GM21528 (cell line): ENCODE measurements at regions not wholly inside any gene's neighbourhood (a gene's known extent, or its start where the extent isn't known, plus 50 kb on each side); places are given as distances from the start of the nearest gene placed in this dataset.

Experiments
- ATAC-seq: cut with Tn5 transposase; IDR thresholded peaks from one replicate; pipeline ENCODE4 v1.9.1; 2021; ENCODE audit warnings: mild to moderate bottlenecking, moderate library complexity; ENCODE audit not compliant: unreplicated experiment, low FRiP score

DNA sequence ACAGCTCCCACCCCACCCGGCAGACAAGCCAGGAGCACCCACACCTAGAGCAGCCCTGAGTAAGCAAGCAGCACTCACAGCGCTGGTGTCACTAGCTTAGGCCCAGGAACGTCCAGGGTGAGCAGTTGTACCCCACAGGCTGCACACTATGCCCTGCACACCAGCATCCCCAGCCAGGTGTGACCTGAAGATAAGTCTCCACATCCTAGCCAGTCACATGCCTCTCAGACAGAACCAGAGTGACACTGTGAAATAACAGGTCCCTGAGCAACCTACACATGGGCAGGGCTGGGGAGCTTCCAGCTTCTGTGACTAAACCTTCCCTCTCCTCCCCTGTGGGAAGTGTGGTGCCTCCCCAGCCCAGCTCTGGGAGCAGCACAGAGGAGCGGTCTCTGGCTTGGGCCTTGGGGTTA is 253.6 kb downstream of the UACA start:
- no peak for ATAC-seq

DNA sequence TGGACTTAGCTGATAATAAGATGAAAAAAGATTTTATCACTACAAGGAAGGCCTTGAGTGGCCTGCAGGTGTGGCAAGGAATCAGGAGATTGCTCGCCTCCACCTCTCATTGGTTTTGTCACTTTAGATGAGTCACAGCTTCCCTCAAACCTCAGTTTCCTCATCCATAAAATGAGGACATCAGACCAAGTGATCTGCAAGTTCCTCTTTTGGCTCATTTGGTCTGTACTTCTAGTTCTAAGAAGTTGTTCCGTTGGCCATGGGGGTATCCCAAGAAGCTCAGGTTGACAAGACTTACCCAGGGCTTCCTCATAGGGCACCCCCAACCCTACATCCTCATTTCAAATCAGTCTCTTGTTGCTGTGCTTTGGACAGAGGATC is 254.1 kb downstream of the UACA start:
- no peak for ATAC-seq

DNA sequence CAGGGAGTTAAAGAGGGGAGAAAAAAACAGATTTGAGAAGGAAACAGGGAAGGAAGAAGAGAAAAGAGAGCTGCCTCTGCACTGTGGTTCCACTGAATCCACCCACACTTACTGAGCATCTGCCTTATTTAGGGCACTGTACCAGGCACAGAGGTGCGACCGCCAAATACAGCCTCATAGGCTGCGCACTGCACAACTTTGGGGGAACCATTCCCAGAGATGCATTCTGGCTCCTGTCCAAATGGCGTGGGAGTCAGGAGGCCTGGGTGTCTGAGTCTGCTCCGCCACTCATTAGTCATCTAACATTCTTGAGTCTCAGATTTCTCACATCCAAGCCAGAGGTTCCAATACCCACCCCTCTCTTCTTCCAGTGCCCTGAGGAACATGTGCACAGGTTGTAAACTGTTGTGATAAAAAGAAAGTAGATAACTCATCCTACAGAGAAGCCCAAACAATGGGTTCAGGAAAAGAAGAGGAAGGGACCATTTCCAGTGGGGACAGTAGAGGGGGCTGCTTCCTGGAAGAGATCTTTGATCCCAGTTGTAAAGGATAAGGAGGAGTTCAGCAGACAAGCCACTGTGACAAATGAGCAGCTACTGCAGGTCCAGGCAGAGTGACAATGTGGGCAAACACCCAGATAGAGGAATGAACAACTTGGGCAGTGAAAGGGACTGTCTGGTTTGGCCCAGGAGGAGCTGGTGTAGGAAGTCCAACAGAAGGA is 254.6 kb downstream of the UACA start:
- ATAC-seq = no peak

DNA sequence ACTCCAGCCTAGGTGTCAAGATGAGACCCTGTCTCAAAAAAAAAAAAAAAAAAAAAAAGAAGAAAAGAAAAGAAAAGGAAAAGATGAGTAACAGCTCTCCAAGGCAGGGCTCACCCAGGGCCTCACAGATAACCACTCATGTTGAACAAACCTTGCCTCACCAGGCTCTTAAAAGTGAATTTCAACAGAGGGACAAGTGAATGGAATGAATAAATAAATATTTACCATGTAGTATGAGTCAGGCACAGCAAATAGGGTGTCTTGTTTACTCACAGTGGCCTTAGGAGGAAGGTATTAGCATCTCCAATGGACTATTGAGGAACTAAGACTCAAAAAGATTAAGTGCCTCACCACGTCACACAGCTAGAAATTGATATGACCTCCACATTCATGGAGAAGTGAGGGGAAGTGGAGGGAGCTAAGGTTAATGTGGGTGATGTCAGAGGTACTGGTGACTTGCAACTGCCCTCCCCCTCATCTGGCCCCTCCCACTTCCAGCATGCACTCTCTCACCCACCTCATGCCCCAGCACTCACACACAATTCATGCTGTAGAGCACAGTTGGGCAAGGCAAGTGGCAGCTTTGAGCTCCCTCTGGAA is 255.5 kb downstream of the UACA start:
- ATAC-seq = no peak

DNA sequence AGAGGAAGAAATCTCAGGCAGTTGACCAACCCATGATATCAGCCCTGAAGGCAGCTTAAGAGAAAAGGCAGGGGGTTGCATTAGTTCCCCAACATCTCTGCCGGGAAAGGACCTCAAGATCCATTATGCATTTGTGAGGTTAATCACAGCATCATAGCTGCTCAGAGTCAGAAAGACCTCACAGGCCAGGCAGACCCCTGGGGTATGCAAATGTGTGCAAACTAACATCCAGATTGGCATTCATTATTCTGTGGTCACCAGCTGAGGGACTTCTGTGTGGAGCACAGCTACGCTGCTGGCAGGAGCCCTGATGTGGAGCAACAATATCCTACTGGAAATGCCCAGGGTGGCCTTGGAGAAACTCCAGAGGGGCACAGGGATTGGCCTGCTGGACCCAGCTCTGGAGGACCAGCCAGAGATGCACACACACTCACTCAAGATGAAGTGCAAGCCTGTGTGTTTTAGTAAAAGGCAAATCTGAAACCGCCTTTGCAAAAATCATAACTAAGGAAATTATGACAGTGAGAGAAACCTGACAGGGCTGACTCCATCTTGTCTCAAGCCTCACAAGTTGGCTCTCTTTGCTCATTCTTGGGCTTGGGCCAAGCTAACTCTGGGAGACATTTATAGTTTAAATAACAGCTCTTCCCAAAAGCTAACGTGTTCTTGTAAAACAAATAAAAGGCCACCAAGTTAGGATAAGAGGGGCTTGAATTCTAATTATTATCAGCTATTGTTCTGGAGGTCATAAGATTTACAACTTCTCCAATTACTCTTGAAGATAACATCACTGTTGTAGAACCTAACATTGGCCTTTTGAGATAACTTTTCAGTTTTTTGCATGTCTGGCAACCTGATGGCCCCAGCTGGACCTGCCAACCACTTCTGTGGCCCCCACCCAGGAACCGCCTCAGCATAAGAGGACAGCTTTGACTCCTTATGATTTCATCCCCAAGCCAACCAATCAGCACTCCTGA is 257.1 kb downstream of the UACA start:
- no peak for ATAC-seq

DNA sequence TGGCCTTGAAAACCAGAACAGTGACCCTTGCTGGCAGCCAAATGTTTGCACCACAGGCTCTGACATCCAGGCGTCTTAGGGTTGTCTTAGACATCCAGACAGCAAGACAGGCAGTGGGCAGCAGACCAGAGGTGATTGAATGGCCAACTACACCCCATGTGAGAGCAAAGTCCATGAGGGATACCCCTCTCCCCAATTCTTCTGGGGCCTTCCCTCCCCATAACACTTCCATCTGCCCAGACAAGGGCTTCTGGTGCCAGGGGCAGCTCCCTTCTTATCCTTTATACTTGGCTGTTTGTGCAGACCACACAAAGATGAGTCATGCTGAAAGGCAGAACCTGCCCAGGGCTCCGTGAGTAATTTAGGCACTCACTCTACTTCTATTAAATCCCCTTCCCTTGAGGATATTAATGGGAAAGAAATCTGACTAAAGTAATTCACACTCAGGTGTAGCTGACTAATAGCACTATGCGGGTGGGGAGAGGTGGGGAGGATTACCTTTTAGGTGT is 257.9 kb downstream of the UACA start:
- ATAC-seq = no peak

DNA sequence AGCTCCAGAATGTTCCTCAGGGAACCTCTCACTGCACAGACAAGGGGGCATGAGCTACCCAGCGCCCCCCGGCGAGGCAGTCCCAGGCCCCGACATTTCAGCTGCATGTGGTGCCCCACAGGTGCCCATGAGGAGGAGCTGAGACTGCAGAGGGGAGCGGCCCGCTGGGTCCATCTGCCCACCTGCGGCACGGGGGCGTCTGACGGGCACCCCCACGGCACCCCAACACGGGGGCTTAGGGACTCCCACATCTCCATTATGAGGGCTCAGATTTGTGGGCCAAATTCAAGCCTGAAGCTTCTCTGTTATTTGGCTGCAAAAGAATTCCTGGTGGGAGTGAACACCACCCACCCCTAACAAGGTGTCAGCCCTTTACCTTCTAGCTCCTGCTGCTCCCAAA is 258.4 kb downstream of the UACA start:
- no peak for ATAC-seq

DNA sequence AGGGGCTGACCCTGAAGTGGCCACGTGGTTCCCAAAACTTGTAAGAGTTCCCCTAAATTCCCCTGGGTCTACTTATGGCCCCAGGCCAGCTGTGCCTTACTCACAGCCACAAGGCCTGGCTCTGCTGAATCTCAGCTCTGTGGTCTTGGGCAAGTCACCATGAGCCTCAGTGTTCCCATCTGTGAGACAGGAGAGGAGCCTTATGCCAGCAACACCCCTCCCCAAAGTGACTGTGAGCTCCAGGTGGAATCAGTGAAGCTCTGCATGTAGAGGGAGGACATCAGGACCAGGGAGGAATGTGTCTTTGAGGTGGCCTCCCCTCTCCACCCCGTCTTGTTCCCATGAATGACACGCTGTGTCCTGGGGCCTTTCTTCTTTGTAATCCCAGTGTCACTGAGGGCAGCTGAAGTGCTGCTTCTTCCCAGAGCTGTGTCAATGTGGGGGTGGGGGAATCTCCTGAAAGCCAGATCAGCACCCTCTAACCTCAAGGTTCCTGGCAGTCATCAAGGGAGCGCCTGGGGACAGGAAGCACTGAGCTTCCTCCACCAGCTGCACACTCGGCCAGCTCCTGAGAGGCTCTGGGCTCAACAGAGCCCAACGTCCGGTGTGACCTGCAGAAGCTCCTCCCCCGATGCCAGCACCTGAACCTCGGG is 258.9 kb downstream of the UACA start:
- ATAC-seq = peak; percentile 50

DNA sequence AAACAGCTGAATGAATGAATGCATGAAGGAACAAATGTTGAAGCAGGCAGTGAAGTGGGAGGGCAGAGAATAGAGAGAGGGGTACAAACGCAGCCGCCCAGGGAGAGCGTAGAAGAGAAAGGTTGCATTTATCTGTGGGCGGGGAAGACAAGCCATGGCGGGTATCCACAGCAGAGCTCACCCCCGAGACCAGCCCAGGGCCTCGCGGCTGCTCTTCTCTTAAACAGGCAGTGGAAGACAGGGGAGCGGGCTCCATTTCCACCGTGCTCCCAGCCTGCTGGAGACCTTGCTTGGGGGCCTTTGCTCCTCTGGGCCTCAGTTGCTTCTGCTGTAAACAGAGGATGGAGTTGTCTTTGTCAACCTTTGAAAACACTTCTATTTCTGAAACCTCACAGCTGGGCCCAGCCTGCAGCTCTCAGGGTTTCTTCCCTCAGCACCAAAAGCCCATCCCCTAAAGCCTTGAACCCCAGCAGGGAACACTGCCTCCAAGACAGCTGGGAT is 259.5 kb downstream of the UACA start:
- no peak for ATAC-seq

DNA sequence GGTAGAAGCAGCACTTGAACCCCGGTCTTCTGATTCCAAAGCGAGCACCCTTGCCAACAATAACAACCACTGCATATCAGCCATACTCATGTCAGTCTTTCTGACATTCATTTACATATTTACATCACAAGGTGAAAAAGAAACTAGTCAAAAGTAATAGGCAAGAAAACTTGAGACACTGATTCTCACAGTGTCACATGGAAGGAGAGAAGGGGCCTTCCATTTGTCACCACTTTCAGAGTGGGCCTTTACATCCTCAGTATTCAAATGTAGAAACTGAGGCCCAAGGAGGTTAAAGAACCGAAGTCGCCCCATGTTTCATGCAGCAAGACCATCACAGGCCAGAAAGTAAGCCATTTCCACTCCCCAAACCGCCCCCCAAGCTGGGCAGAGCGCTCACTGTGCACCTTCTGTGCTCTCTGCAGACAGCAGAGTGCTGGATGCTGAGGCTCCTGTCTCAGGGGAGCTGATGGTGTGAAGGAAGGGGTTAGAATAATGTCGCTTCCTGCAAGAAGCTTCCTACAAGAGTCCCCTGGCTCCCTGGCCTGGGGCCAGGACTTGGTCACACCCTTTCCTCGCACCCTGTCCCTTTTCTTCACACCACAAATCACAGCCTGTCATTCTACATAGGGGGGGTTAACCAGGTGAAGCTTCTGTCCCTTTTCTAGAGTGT is 260.1 kb downstream of the UACA start:
- ATAC-seq = peak; percentile 42

DNA sequence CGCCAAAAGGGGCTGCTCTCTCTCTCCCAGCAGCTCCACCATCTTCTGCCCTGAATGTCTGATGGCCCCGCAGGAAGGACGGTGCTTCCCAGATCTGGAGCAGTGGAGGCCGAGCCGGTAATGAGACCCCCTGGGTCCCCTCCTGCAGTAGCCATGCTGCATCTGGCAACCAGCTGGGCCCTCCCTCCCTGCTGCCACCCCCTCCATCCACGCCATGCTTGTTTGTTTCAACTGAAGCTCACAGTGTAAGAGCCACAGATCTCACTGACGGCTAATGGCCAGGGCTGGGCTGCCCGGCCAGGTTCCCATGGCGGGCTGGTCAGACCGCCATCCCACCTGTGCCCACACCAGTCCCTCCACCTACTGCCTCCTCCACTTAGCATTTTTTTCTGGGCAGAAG is 260.8 kb downstream of the UACA start:
- ATAC-seq = no peak

DNA sequence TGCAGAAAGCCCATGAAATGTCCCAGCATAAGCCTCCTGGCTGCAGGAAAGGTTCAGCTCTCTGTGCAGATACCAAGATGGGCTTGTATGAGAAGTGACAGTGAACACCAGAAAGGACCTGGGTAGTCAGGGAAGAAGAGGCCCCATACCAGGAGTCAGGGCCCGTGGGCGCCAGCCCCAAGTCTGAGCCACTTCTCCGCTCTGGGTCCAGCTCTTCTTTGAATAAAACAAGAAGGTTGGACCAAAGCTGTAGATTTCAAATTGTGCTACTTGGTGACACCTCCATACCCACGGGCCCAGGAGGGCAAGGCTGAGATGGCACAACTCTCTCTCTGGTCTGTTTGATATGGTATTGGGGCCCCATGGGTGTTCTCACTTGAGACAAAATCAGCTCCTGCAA is 261.5 kb downstream of the UACA start:
- no peak for ATAC-seq

DNA sequence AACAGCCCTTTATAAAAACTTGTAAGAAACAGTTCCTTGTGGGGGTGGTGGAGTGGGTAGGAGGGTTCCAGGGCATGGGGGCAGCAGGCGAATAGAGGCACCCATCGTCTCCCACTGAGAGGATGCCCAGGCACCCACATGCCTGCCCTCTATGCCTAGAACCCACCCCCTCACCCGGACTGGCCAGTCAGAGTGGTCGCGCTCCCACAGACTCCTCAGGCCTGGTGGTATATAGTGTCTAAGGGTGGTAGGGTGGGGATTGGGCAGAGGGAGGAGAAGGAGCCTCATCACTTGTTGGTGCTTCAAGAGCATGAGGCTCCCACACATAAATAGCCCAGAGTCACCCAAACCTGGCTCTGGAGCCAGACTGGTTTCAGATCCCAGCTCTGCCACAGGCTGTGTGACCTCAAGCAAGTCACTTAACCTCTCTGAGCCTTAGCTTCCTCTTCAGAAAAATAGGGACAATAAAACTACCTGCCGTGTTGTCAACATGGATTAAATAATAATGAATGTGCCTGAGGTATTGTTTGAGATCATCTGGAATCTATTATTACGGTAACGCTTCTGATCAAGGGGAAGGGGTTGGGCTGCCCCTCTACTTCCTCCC is 262.1 kb downstream of the UACA start:
- ATAC-seq = no peak

DNA sequence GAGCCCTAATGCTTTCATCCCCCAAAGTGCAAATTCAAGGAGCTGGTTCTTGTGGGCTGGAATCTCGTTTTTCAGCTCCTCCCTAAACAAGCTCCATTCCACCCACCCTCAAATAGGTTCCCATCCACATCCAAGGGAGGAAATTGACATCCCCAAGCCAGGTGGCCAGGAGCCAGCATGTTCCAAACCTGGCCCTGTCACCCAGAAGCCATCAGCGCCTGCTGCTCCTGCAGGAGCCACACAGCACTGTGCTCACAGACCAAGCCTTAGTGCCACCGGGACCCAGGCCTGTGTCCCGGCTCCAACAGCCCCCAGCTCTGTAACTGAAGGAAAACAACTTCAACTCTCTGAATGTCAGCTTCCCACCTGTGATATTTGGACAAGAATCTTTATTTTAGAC is 263.6 kb downstream of the UACA start:
- ATAC-seq = no peak

DNA sequence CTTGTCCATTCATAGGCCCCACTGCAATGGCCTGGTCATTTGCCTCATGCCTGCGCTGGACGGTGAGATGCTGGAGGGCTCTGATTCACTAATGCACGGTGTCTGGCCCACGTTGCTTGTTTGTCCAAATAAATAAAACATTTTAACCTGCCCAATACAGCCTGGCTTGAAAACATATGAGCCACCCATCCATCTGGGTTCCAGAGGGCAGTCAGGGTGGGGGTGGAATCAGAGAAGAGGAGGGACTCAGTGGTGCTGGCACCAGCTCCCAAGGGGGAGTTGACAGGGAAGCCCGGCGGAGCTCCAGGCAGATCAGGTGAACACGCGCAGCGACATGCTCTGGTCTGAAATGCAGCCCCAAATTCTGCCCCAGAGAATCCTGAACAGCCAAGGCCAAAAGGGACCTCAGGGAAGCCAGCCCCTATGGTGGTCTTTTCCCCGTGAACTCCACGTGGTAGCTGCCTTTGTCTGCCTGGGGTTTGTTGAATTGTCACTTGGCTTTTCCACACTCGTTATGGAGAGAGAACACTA is 265.2 kb downstream of the UACA start:
- ATAC-seq = no peak

DNA sequence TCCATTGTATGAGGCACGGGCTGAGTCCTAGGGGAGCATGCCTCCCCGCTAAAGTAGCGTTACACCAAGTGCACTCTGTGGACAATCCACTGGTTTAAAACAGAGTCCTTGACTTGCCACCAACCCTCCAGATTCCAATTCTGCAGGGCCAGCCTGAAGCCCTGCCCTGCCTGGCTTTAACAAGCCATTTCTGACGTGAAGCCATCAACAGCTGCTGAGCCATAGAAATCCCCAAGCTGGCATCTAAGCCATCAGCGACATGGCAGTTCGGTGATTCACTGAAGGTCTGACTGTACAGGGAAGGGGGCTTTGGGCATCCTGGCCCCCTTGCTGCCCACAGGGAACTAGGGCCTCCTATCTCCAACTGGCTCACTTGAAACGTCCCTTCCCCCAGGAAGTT is 265.7 kb downstream of the UACA start:
- ATAC-seq = no peak

DNA sequence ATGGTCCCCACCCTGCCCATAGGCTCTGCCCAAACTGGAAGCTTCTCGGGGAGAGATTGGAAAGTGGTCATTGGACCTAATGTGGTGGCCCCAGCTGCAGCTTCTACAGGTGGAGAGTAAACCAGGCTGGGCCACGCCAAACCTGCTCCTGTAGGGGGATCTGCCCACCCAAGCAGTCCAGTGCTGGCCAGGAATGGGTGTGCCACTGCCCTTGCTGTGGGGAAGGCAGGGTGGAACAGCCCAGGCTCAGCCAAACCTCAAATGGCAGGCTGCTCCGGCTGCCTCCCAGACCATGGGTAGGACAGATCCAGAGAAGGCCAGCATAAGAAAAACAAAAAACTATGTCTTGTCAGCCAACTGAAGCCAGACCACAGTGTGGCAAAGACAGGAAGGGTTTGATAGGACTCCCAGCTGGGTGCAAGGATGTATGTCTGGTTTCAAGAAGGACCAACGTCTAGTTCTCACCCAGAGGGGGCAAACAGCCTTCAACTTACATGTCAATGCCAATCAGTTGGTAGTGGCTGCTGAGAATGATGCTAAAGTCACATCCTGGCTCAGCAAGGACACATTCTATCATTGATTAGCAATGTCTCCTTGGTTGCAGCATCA is 267.3 kb downstream of the UACA start:
- no peak for ATAC-seq

DNA sequence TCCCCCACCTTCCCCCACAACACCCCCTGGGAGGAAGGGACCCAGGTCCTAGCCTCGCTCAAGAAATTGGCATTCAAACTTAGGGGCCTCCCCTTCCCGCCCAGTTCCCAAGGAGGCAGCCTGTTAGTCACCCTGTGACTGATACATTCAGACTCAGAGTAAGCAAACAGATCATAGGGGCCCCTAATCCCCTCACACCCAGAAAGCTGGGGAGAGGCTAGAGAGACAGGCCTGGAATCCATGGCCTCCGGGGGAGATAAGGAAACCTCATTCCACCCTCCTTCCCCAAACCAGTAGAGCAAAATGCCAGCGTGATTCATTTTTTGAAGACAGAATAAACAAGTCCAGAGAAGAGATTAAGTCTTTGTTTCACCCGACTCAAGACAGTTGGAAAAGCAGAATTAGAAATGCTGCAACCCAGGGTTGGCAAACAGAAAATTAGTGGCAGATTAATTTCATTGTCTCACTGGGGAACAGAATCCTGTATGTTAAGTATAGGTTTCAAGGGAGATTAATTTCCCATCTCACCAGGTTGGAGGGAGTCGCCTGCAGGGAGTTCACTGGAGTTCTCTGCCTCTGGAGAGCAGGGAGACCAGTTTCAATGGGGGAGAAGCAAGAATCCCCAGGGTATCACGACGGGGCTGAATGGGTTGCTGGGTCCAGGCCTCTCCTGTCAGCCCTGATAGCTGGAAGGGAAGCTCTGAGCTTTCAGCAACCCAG is 268.3 kb downstream of the UACA start:
- no peak for ATAC-seq
